MM.1S (cell line): ENCODE measurements at regions not wholly inside any gene's neighbourhood (a gene's known extent, or its start where the extent isn't known, plus 50 kb on each side); places are given as distances from the start of the nearest gene placed in this dataset.

Source experiments
- DNase-seq: peaks from one replicate; pipeline ENCODE4 v3.0.0-alpha.2; 2015
- H2AFZ ChIP-seq: fragments of 300-600 bp; sonication (generic); 2 replicates; pipeline ENCODE4 v1.6.0; 2016; ENCODE audit warnings: antibody characterized with exemption, low read length
- H3F3A ChIP-seq: fragments of 300-600 bp; sonication (generic); 2 replicates; pipeline ENCODE4 v1.6.1; 2016; ENCODE audit warnings: mild to moderate bottlenecking, antibody characterized with exemption, low read length, moderate library complexity, mixed read lengths; ENCODE audit not compliant: insufficient read depth
- H3K27ac ChIP-seq: fragments of 300-600 bp; sonication (generic); 2 replicates; pipeline ENCODE4 v1.5.1; 2016; ENCODE audit warnings: mild to moderate bottlenecking, low read length
- H3K27me3 ChIP-seq: fragments of 300-600 bp; sonication (generic); replicated peaks from 2 replicates; pipeline ENCODE4 v1.6.0; 2016; ENCODE audit warnings: low read length; ENCODE audit not compliant: insufficient read depth
- H3K36me3 ChIP-seq: fragments of 300-600 bp; sonication (generic); replicated peaks from 2 replicates; pipeline ENCODE4 v1.6.1; 2016; ENCODE audit warnings: mild to moderate bottlenecking, low read length, mixed read lengths; ENCODE audit not compliant: insufficient read depth
- H3K4me1 ChIP-seq: fragments of 300-600 bp; sonication (generic); 2 replicates; pipeline ENCODE4 v1.6.1; 2016; ENCODE audit warnings: low read length, mixed read lengths
- H3K4me2 ChIP-seq: fragments of 300-600 bp; sonication (generic); 2 replicates; pipeline ENCODE4 v1.6.0; 2016; ENCODE audit warnings: low read depth, low read length
- H3K4me3 ChIP-seq: fragments of 300-600 bp; sonication (generic); 2 replicates; pipeline ENCODE4 v1.5.1; 2016; ENCODE audit warnings: low read length, mixed read lengths
- H3K79me2 ChIP-seq: fragments of 300-600 bp; sonication (generic); 2 replicates; pipeline ENCODE4 v1.6.1; 2016; ENCODE audit warnings: mixed run types, low read length, mixed read lengths
- H3K9ac ChIP-seq: fragments of 300-600 bp; sonication (generic); 2 replicates; pipeline ENCODE4 v1.6.1; 2016; ENCODE audit warnings: low read length, mixed read lengths
- H3K9me2 ChIP-seq: fragments of 300-600 bp; sonication (generic); replicated peaks from 2 replicates; pipeline ENCODE4 v1.6.1; 2016; ENCODE audit warnings: mild to moderate bottlenecking, low read length, mixed read lengths; ENCODE audit not compliant: insufficient read depth
- H3K9me3 ChIP-seq: fragments of 300-600 bp; sonication (generic); replicated peaks from 2 replicates; pipeline ENCODE4 v1.6.1; 2016; ENCODE audit warnings: mild to moderate bottlenecking, low read length, mixed read lengths; ENCODE audit not compliant: insufficient read depth
- H4K20me1 ChIP-seq: fragments of 300-600 bp; sonication (generic); 2 replicates; pipeline ENCODE4 v1.6.1; 2016; ENCODE audit warnings: mild to moderate bottlenecking, low read length, moderate library complexity, mixed read lengths; ENCODE audit not compliant: insufficient read depth
- EZH2 ChIP-seq: fragments of 300-600 bp; sonication (generic); optimal IDR thresholded peaks from 2 replicates; pipeline ENCODE3; 2017; ENCODE audit warnings: low read depth, mild to moderate bottlenecking, antibody characterized with exemption, low read length, mixed read lengths
- EZH2phosphoT487 ChIP-seq: fragments of 300-600 bp; sonication (generic); IDR thresholded peaks from 2 replicates; pipeline ENCODE4 v1.6.1; 2018; ENCODE audit warnings: antibody characterized with exemption, low read length
- TF ChIP-seq, protein P1 (sequence below): fragments of 300-600 bp; sonication (generic); IDR thresholded peaks from 2 replicates; pipeline ENCODE4 v1.5.1; 2016; ENCODE audit warnings: antibody characterized with exemption, low read length, mixed read lengths

- H3K4me1 ChIP-seq = no peaks in the 10 kb centered on the region
- no peak for TF ChIP-seq EZH2phosphoT487
- H2AFZ ChIP-seq = no peak overlapping the region
- no peaks in the 10 kb centered on the region for H3F3A ChIP-seq
- H4K20me1 ChIP-seq = no peaks in the 10 kb centered on the region
- no peaks in the 10 kb centered on the region for H3K36me3 ChIP-seq
- no peaks in the 10 kb centered on the region for H3K79me2 ChIP-seq
- no peaks in the 10 kb centered on the region for H3K9me2 ChIP-seq
- H3K9me3 ChIP-seq = no peaks in the 10 kb centered on the region
- no peak overlapping the region for H3K27ac ChIP-seq
- H3K9ac ChIP-seq = no peak overlapping the region
- no peak for DNase-seq
- H3K4me2 ChIP-seq = no peak overlapping the region
- H3K4me3 ChIP-seq = no peak overlapping the region
- H3K27me3 ChIP-seq = no peaks in the 10 kb centered on the region
Measured at GRCh38 chr7:131769241-131769640, 212.8 kb upstream of the PODXL start.

DNA sequence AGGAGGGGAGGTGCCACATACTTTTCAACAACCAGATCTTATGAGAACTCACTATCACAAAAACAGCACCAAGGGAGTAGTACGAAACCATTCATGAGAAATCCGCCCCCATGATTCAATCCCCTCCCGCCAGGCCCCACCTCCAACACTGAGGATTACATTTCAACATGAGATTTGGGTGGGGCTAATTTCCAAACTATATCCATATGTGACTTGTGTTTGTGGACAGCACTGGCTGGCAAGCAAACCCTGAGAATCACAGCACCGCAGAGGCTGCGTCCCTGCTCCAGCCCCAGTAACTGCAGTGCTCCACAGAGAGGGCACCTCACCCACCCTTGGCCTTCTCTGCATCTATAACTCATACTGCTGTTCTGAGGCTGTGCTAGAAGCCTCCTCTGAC, 211.2 kb upstream of the PODXL start:
- Histone ChIP-seq H3K27ac (no peak overlapping the region), H3K9me2 (no peaks in the 10 kb centered on the region), H3K4me1 (no peaks in the 10 kb centered on the region), H3K4me2 (no peak overlapping the region), H4K20me1 (no peaks in the 10 kb centered on the region), H3K9ac (no peak overlapping the region), H3K79me2 (no peaks in the 10 kb centered on the region), H2AFZ (no peak overlapping the region), H3K9me3 (no peaks in the 10 kb centered on the region), H3K4me3 (no peak overlapping the region), H3K36me3 (no peaks in the 10 kb centered on the region), H3F3A (no peaks in the 10 kb centered on the region), H3K27me3 (no peaks in the 10 kb centered on the region)
- TF ChIP-seq, protein P1, sequence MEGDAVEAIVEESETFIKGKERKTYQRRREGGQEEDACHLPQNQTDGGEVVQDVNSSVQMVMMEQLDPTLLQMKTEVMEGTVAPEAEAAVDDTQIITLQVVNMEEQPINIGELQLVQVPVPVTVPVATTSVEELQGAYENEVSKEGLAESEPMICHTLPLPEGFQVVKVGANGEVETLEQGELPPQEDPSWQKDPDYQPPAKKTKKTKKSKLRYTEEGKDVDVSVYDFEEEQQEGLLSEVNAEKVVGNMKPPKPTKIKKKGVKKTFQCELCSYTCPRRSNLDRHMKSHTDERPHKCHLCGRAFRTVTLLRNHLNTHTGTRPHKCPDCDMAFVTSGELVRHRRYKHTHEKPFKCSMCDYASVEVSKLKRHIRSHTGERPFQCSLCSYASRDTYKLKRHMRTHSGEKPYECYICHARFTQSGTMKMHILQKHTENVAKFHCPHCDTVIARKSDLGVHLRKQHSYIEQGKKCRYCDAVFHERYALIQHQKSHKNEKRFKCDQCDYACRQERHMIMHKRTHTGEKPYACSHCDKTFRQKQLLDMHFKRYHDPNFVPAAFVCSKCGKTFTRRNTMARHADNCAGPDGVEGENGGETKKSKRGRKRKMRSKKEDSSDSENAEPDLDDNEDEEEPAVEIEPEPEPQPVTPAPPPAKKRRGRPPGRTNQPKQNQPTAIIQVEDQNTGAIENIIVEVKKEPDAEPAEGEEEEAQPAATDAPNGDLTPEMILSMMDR = no peak
- no peak for TF ChIP-seq EZH2phosphoT487
- DNase-seq = no peak

DNA sequence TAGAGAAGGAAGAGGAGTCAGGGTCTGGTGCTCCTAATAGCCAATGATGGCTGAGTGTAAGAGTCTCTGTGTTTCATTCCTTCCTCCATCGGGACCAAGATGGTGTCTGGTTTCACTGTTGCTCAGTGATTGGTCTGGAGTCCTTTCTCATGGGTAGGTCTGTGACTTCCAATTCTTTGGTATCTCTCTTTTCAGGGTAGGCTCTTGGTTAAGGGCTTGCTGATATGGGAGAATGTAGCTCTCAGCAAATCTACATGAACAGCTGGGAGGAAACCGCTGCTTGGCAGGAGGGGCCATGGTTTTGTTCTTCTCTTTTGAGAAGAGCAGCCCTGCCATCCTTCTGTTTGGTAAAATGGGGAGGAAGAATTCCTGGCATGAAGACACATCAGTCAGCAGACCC, 209.1 kb upstream of the PODXL start:
- Histone ChIP-seq H3K9ac (no peak overlapping the region), H4K20me1 (no peaks in the 10 kb centered on the region), H3K4me2 (no peak overlapping the region), H3K9me3 (no peaks in the 10 kb centered on the region), H3K79me2 (no peaks in the 10 kb centered on the region), H3K4me3 (no peak overlapping the region), H3K27ac (no peak overlapping the region), H3F3A (no peaks in the 10 kb centered on the region), H3K9me2 (no peaks in the 10 kb centered on the region), H3K4me1 (no peaks in the 10 kb centered on the region), H3K36me3 (no peaks in the 10 kb centered on the region), H2AFZ (no peak overlapping the region), H3K27me3 (no peaks in the 10 kb centered on the region)
- no peak for TF ChIP-seq EZH2
- TF ChIP-seq EZH2phosphoT487 = no peak
- TF ChIP-seq, protein P1 = no peak
- no peak for DNase-seq

GRCh38 chr7:131764143-131764775, 207.8 kb upstream of the PODXL start:
- H3K9ac ChIP-seq = no peak overlapping the region
- no peaks in the 10 kb centered on the region for H3K9me3 ChIP-seq
- TF ChIP-seq EZH2phosphoT487 (no peak), EZH2 (no peak)
- TF ChIP-seq, protein P1 = no peak
- no peak overlapping the region for H3K4me3 ChIP-seq
- H4K20me1 ChIP-seq = no peaks in the 10 kb centered on the region
- H3K9me2 ChIP-seq = no peaks in the 10 kb centered on the region
- no peaks in the 10 kb centered on the region for H3K27me3 ChIP-seq
- no peak for DNase-seq
- no peak overlapping the region for H2AFZ ChIP-seq
- no peak overlapping the region for H3K4me2 ChIP-seq
- no peaks in the 10 kb centered on the region for H3K4me1 ChIP-seq
- H3K79me2 ChIP-seq = no peaks in the 10 kb centered on the region
- no peak overlapping the region for H3K27ac ChIP-seq
- no peaks in the 10 kb centered on the region for H3F3A ChIP-seq
- H3K36me3 ChIP-seq = no peaks in the 10 kb centered on the region
